Stimulated activated CD4-positive, alpha-beta T cell treated with anti-CD3 and anti-CD28 coated beads, Interleukin-1b, Interleukin-23, amount 100 ng/mL, for 48 hours (primary cell): ENCODE measurements at regions not wholly inside any gene's neighbourhood (a gene's known extent, or its start where the extent isn't known, plus 50 kb on each side); places are given as distances from the start of the nearest gene placed in this dataset.

Experiments used
- DNase-seq: peaks from one replicate; pipeline ENCODE4 v3.0.0-alpha.2; 2020

DNA sequence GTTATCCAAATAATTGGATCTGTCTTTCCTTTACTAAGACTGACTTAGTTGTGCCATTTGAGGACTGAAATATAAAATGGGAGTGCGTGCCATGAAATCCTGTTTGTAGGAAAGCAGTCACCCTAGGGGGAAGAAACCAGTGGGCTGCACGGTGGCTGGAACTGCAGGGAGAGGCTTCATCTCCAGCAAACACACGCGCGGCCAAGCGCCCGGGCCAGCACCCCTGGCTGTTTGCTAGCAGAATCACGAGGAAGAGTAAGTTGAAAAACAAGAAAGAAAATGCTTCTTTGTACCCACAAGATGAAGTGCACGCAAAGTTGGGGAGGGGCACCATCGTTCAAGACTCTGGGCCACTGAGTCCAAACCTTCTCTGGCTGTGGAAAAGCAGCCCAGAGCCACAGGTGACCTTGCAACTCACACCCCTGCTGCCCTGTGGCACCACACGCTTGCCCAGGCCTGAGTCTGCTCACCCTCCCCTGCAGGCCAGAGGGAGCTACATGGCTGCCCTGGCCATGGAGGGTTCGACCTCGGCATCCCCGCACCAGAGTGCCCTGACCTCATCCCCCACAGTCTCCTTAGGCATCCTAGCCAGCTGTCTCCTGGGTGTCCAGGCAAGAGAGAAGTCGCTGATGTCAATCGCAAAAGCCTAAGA lies 55.2 kb downstream of the IRX2 start:
- no peak for DNase-seq

DNA sequence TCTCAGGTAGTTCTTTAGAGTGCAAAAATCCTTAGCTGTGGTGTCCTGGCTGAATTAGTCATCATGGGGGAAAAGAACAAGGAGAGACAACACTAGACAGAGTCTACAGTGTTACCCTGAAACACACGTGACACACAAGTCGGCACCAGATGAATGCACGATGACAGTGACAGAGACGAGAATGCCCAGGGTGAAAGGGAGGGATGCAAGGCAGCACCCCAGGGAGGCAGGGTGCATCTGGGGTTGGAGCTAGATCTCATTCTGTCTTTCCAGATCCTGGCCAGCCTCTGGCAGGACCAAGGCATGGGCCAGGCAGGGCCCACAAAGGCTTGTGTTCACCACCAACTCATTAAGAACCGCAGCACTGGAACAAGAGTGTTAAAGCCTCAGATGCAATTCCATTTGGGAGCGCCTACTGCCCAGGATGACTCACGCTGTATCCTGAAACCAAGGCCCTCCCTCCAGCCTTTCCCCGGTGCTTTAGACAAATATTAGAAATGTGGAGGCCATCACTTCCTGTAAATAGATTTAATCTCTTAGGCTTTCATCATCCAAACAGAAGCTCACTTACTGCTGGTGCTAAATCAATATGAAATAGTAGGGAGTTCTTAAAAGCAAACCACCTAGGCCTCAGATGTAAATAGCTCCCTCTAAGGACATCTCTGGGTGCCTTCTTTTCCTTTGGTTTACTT lies 56.1 kb downstream of the IRX2 start:
- DNase-seq: no peak

DNA sequence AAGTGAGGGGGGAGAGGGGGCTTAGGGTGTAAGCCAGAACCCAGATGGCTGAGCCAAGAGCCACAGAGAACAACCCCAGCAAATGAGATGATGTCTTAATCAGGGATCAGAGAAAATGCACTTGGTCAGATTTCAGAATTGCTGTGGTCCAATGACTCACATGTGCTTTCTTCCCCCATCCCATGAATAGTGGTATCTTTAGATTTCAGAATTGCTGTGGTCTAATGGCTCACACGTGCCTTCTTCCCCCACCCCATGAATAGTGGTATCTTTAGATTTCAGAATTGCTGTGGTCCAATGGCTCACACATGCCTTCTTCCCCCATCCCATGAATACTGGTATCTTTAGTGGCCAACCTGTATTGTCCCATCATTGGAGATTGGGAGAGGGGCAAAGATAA lies 59.9 kb downstream of the IRX2 start:
- DNase-seq: no peak

DNA sequence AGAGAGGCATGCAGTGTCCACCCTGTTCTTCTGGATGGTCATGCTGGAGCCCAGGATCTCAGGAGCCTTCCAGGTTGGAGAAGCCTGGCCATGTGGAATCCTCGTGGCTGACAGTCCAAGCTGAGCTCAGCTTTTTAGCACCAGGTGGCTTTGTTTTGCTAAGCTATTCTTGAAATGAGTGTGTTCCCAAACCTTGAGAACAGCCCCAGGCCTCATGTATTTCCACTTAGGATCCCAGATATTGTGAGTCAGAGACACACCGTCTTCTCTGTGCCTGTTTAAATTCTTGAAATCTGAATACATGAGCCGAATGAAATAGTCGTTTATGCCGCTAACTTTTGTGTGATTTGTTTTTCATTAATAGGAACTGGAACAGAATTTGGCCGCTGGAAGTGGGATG lies 61.2 kb downstream of the IRX2 start:
- no peak for DNase-seq

DNA sequence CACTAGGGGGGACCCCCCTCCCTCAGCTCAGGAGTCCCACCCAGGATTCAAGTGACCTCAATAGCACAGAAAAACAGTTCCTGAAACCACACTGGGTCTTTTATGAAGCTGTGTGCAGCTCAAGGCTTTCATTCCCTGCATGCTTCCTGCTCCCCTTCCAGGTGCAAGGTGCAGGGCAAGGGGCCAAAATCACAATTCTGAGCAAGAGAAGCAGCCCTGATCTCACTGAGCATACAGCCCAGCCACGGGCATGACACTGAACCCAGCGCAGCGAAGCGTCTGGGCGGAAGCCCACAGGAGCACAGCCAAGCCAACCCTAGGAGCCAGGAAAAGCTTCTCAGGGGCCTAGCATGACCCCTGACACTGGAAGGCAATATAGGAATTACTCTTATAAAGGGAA lies 62.9 kb downstream of the IRX2 start:
- no peak for DNase-seq

DNA sequence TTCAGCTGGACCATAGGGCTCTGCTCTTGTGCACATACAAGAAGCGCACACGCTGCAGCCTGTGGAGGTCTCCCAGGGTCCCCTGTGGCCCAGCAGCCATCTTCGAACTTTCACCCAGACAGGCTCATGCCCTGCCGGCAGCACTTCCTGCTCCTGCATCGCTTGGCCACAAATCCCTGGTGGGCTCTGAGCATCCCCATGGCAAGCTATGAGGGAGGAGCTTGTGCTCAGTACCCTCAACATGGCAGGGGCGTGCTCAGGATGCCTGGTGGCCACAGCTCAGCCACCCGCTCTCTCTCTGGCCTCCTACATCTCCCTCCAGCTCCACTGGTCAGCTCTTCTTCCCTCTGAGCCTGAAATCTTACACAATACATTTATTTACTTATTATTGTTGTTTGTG lies 63.7 kb downstream of the IRX2 start:
- no peak for DNase-seq

DNA sequence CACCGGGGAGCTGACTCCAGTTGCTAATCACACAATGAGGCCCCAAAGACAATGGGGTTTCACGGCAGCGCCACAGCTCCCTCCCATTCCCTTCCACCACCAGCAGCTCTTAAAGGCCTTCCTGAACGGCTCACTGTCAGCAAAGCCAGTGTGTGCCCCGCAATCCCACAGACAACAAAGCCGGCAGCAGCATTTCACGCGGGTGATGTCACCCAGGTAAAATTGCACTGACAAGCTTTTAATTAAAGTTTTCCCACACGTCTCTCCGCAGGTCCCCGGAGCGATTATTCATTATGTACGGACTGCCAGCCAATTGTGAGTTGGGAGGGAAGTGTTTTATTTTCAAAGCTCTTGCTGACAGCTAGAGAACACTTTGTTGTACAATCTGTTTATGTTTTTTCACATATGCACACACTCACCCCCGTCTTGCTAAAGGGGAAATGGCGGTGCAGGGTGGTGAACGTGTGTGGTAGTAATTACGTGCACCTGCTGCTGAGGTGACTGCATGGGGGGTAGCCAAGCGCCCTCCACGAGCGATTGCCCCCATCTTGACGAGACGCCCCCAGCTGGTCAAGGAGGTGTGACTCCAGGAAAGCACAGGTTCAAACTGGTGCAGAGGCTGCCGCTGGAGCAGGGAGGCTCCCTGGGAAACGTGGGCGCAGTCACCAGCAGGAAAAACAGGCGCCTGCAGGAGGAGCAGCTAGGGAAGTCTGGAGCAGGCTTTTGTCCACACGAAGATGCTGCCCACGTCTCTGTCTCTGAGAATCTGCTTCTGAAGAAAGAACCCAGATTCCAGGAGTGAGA lies 65.0 kb downstream of the IRX2 start:
- DNase-seq: no peak

DNA sequence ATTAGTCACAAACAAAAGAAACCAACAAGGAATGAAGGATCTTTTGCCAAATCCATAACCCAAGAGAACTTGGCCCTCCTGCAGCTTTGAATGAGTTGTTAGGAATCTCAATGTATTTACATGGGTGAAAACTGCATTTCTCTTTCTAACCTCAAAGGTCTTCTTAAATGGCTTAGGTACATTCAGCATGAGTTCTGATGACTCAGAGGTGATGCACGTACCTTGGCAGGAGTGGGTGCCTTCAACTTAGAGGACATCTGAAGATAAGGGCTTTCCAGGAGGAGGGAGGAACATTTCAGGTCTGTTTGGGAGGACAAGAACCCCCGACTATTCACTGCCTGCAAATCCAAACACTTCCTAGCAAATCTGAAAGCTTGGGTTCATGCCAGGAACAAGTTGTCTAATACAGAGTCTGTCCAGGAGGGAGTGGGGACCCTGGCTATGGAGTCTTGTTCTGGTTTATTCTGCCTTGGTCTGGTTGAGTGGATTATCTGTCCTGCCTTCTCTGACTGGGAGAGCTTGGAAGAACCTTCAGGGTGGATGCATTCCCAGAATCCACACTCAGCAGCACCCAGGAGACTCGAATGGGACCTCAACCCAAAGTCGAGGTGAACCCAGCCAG lies 65.7 kb downstream of the IRX2 start:
- no peak for DNase-seq

DNA sequence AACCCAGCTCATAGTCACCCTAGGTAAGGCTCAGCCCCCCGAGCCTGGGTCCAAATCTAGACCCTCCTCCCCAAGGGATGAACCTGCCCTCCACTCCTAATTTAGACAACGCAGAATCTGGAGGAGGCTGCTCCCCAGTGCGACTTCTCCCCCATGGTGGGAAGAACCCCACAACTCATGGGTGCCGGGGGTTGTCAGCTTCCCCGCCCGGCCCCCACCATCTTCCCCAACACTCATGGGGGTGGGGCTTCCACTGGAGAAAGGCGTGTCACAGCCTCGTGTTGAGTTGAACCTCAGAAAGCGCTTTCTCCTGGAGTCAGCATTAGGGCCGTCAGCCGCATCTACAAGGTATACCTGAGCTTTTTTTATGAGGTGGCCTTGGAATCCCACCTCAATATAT lies 66.9 kb downstream of the IRX2 start:
- DNase-seq: no peak

DNA sequence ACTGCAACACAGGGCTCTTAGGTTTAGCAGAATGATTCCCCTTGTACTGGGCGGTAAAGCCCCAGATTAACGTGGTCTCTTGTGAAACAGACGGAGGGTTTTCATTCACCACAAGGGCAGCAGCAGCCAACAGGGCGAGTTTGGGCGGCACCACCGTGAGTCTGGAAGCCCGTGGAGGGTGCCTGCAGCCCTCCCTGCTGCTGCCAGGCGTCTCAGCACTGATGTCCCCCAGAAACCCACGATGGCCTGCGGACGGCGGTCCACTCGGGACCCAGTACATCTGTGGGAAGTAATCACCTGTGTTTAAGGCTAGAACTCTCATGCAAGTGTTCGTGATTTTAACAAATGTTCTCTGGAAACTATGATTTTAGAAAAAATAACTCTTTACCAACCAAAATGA lies 67.8 kb downstream of the IRX2 start:
- no peak for DNase-seq

DNA sequence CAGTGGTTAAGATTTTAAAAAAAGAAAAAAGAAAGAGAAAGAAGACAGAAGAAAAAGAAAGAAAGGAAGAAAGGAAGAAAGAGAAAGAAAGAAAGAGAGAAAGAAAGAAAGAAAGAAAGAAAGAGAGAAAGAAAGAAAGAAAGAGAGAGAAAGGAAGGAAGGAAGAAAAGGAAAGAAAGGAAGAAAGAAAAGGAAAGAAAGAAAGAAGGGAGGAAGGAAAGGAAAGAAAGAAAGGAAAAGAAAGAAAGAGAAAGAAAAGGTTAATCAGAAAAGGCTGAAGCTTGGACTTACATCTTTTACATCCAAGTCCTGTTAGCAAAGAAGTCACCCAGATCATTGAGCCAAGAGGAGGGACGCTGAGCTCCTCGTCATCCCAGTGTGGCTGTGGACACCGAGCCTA lies 70.0 kb downstream of the IRX2 start:
- no peak for DNase-seq

DNA sequence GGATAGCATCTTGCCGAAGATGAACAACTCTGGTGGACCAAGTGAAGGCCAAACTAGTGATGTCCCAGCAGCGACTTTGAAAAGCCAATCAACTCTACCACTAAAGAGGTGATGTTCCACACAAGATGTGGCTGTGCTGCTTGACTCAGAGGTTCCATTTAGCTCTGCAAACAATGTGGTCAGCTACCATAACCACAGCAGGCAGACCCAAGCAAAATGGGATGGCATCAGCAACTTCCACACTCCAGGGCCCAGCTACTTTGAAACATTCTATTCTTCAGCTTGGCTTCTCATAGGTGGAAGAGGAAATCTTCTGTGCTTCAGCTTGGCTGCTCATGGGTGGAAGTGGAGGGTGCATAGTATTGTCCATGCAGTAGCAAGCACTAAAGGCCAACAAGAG lies 70.5 kb downstream of the IRX2 start:
- no peak for DNase-seq

DNA sequence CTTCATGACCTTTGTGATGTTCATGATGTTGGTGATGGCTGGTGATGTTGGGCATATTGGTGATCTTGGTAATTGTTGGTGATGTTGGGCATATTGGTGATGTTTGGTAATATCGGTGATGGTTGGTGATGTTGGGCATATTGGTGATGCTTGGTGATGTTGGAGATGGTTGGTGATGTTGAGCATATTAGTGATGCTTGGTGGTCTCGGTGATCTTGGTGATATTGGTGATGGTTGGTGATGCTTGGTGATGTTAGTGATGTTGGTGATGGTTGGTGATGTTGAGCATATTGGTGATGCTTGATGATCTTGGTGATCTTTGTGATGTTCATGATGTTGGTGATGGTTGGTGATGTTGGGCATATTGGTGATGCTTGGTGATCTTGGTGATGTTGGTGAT lies 73.8 kb downstream of the IRX2 start:
- DNase-seq: no peak

DNA sequence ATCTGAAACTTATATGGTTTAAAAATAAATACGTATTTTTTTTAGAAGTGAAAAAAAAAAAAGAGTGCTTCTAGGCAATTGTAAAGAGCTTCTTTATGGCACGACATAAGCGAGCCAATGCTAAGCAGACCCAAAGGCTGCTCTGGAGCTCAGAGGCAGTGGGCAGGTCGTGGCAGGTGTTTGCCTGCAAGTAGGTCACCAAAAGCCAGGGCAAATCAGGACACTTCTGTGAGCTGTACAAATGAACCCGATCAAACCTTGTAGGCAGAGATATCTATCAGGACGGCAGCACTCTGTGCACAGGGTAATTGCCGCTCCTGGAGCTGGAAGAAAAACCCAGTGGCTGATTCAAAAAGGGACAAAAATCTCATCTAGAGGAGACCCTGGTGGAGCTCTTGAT lies 75.9 kb downstream of the IRX2 start:
- DNase-seq: no peak

DNA sequence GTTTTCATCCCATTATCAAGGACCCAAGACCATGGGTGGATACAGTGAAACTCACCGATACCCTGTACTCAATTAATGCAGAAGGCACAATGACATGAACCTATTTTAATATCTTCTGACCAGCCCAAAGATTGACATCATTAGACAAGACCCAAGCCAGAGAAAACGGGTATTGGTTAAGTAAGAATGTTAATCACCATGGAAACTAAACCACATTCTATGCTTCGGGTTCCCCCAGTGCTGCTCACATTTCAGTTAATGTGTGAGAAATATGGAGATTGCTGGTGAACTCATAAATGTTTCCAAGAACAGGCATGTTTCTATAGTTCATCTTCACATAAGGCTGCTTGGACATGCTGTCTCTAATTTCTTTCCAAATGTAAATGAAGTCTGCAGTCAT lies 77.0 kb downstream of the IRX2 start:
- DNase-seq: no peak

DNA sequence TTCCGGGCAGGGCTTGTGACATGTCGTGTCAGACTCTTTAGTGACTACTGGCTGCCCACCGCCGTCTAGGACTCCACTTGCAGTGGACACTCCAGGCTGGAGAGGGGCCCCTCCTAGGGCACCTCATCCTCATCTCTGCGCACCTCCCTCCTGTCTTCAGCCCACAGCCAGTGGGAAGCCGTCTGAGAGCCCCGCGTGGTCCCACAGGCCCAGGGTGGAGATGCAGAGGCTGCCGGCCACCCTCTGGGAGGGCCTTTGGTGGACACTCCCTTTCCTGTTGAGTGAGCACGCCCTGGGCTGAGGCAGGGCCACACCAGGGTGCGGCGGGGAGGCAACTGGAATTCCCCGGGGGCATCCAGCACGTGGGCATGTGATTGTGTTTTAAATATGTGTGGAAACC lies 80.5 kb downstream of the IRX2 start:
- DNase-seq: no peak

DNA sequence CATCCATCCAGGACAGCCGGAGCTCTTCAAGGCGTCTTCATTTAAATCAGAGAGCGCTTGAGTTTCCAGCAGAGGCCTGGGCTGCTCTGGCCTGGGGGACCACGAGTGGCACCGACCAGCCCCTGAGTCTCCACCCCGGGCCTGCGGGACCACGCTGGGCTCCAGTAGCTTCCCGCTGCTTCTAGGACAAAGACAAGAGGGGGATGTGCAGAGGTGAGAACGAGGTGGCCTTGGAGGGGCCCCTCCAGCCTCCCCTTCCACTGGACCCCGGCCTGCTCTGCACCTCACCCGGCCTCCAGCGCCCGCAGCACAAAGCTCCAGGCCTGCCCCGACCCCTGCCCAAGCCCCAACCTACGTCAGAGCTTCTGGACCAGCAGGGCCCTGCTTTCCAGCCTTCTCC lies 81.6 kb downstream of the IRX2 start:
- no peak for DNase-seq

DNA sequence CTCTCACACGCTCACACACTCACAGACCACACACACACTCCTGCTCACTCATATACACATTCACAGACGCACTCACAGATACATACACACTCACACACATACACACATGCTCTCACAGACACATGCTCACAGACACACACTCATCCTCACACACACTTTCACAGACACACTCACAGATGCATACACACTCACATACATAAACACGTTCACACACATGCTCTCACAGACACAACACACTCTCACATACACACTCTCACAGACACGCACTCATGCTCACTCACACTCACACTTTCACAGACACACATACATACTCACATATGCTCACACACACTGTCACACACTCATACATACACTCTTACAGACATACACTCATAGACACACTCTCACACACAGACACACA lies 82.2 kb downstream of the IRX2 start:
- no peak for DNase-seq

DNA sequence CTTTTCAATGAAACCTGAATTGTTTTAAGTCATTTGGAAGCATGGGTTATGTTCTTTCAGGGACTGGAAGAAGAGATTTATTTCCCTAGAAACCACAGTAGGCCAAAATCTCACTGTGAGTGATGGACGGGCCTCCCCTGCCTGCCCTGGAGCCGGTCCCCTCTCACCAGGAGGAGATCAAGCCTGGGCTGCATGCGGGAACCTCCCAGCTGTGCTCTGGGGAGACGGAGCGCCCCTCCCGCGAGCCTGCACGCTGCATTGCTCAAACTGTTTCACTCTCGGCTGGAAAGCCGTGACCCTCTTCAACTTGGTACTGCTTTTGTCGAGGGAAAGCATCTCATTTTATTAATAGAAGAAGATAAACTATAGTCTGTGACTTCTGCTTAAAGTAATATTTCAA lies 85.4 kb downstream of the IRX2 start:
- DNase-seq: no peak

DNA sequence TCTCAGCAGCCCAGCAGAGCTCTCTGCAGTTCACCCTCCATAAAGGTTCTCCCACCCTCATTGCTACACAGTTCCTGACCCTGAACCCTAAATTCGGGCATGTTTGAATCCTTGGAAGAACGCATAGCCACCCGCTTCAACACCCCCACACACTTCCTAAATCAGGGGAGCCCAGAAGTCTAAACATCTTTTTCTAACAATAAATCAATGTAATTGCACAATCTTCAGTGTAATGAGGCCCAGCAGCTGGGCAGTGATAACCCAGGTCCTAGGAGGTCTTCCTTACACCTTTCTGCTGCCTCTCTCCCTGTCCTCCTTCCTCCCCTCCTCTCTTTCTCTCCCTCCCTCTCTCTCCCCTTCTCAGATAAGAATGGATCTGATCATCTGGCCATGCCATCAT lies 88.0 kb downstream of the IRX2 start:
- DNase-seq: no peak

DNA sequence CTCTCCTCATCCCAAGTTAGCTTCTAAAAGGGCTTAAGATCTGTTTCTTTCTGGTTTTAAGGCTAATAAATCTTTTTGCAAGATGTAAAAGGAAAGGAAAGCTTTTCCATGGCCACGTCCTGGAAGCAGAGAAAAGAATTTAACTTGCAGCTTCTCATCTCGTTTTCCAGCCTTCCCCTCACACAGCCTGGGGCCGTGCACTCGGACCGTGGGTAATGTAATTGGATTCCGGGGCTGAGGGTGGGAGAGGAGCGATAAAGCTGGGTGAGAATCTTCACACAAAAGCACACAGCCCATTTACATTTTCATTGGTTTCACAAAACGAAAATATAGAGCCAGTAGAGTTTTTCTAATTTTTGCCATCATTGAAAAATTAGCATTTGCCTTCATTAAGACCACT lies 91.2 kb downstream of the IRX2 start:
- DNase-seq: no peak

DNA sequence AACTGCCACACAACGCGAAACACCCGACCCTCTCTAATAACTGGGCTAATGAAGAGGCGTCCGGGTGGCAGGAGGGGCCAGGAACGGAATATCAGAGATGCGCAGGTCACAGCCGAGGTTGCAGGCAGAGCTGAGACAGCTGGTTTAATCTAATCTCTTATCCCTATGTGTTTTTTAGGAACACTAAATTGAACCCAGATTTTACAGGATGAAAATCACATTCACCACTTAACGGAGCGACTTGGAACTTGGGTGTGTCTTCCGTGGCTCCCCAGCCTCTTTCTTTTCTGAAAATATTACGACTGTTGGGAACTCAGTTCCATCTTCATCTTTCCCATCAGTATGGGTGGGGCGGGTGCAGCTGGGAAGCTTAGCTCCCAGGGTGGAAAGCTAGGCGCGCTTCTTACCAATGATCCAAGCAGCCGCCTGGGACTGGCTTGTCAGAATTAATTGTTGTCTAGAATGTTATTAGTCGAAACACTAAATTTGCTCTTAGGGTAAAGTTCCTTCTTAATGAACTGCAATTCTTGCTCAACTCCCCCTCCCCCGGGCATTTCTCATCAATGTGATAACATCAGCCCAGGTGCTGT lies 92.5 kb downstream of the IRX2 start:
- DNase-seq: no peak

DNA sequence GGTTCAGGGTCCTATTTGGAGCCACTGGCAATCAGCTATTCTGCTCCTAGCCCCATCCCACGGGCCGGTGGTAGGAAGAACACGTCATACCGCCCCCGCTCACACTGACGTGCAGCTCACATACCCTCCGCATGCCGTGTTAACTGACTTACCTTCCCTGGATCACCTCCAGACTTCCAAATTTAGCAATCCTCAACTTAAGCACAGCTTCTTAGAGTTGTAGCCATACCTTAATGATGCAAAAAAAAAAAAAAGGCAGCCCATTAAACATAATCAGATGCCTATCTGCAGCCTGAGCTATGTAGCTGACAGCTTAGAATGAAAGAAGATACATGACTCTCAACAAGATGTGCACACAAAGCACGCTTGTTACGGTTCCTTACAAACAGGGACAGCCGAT lies 93.0 kb downstream of the IRX2 start:
- DNase-seq: no peak

DNA sequence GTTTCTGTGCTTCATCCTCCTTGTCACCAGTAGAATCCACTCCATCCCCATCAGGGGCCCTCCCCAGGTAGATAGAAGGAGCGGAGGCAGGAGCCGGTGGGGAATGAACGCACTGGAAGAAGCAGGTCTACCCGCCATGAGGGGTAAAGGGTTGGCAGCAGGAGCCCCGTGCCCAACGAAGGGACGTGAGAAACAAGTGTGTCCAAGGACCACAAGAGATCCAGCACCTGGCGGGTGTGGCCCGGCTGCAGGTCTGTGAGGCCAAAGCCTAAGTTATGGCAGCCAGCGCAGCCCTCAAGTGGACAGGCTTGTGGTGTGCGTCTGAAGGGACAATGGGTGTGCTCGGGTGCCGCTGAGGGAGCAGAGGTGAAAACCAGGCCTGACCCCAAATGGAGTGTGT lies 94.3 kb downstream of the IRX2 start:
- no peak for DNase-seq
